GM19324 (cell line): ENCODE measurements at regions not wholly inside any gene's neighbourhood (a gene's known extent, or its start where the extent isn't known, plus 50 kb on each side); places are given as distances from the start of the nearest gene placed in this dataset.
"Not testable (repeated sequence)": the region's sequence is repeated elsewhere in the genome, so short reads cannot be mapped to it uniquely, and the experiment has no call there.

Source experiments
- ATAC-seq: cut with Tn5 transposase; IDR thresholded peaks from one replicate; pipeline ENCODE4 v1.9.1; 2021; ENCODE audit warnings: mild to moderate bottlenecking, moderate library complexity; ENCODE audit not compliant: unreplicated experiment, low FRiP score

- ATAC-seq = no peak
Measured at GRCh38 chr7:120181499-120181898, 91.5 kb upstream of the KCND2 start.

GRCh38 chr7:120184866-120185265, 88.1 kb upstream of the KCND2 start:
- ATAC-seq = no peak

- no peak for ATAC-seq
Measured at GRCh38 chr7:120185940-120186682, 86.9 kb upstream of the KCND2 start.

- no peak for ATAC-seq
Measured at GRCh38 chr7:120186688-120187087, 86.3 kb upstream of the KCND2 start.

GRCh38 chr7:120189623-120190022, 83.4 kb upstream of the KCND2 start:
- ATAC-seq = no peak

GRCh38 chr7:120190109-120190508, 82.9 kb upstream of the KCND2 start:
- ATAC-seq = no peak

GRCh38 chr7:120190566-120190965, 82.4 kb upstream of the KCND2 start:
- no peak for ATAC-seq

- ATAC-seq = not testable (repeated sequence)
Measured at GRCh38 chr7:120191423-120191822, 81.6 kb upstream of the KCND2 start.

GRCh38 chr7:120201290-120201689, 71.7 kb upstream of the KCND2 start:
- ATAC-seq = no peak

GRCh38 chr7:120205101-120205500, 67.9 kb upstream of the KCND2 start:
- ATAC-seq = no peak

- ATAC-seq = no peak
Measured at GRCh38 chr7:120207037-120207436, 65.9 kb upstream of the KCND2 start.

- no peak for ATAC-seq
Measured at GRCh38 chr7:120215654-120216053, 57.3 kb upstream of the KCND2 start.

GRCh38 chr7:120216947-120217346, 56.0 kb upstream of the KCND2 start:
- ATAC-seq = no peak

- no peak for ATAC-seq
Measured at GRCh38 chr7:120218712-120219111, 54.3 kb upstream of the KCND2 start.

GRCh38 chr7:120221666-120222065, 51.3 kb upstream of the KCND2 start:
- no peak for ATAC-seq
